ENCODE measurements at regions not wholly inside any gene's neighbourhood (a gene's known extent, or its start where the extent isn't known, plus 50 kb on each side); places are given as distances from the start of the nearest gene placed in this dataset.
"Not testable (repeated sequence)": the region's sequence is repeated elsewhere in the genome, so short reads cannot be mapped to it uniquely, and the experiment has no call there.

DNA sequence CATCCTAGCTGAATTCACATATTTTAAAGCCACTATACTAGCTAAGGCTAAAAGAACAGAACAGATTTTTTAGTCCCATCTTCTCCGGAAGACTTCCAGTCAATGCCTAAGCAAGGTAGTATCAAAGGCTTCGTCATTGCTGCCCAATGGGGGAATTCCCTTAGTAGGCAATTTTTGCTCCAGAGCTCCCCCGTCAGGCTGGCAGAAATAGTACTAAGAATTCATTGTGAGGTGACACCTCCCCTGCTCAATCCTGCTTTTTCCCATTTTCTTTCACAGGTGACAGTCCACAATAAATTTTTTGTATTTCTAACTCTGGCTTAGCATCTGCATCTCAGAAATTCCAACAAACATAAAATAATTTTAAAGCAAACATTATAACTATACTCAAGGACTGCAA, 52.8 kb upstream of the SRSF6 start:
- DNase-seq (ENCODE audit: low spot score) = peak; percentile 77
- H3K4me3 Mint-ChIP-seq = no peak overlapping the region
- peaks cover 6% of the 10 kb centered on the region for H3K36me3 Mint-ChIP-seq
- TF ChIP-seq ETV6 (CRISPR knock-in tag; IDR thresholded peaks at IDR 0.05) = no peak
- TF ChIP-seq ZNF281 (CRISPR knock-in tag; IDR thresholded peaks at IDR 0.05) = no peak
- TF ChIP-seq EMX1 (CRISPR knock-in tag; IDR thresholded peaks at IDR 0.05) = no peak
- peak; percentile 43; the same call in 1 of the 2 replicates for TF ChIP-seq CTCF (IDR thresholded peaks at IDR 0.05)
- TF ChIP-seq ZNF232 (CRISPR knock-in tag; IDR thresholded peaks at IDR 0.05) = no peak
- no peak for TF ChIP-seq ATF3 (CRISPR knock-in tag; conservative IDR thresholded peaks at IDR 0.05)
- TF ChIP-seq SOX15 (CRISPR knock-in tag; IDR thresholded peaks at IDR 0.05) = no peak
- ChIA-PET CTCF (interaction anchor here (0.8 to 1.5 kb wide), 6 partner anchors 13 to 216 kb away, joined by 3 to 8 read pairs (median 4); partner anchors contain the start of gene PTPRT), POLR2A (no interaction called here)
- H3K27ac Mint-ChIP-seq = no peak overlapping the region
- peaks cover 28% of the 10 kb centered on the region for H3K27me3 Mint-ChIP-seq (ENCODE audit: low read depth)
- no peaks in the 10 kb centered on the region for H3K4me1 Mint-ChIP-seq
- ATAC-seq = peak; percentile 83
- peaks cover 10% of the 10 kb centered on the region for H3K9me3 Mint-ChIP-seq

DNA sequence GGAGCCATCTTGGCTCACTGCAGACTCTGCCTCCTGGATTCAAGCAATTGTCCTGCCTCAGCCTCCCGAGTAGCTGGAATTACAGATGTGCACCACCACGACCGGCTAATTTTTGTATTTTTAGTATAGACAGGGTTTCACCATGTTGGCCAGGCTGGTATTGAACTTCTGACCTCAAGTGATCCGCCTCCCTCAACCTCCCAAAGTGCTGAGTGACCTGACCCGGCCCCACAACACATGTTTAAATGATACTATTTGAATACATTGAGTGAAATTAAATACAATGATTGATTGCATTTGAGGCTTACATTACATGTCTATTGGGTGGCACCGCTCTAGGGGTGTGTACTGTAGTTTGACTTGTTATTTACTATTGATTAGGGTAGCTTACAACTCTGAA, 56.8 kb upstream of the SRSF6 start:
- H3K9me3 Mint-ChIP-seq; ATAC-seq; DNase-seq (ENCODE audit: low spot score); H3K27ac Mint-ChIP-seq; H3K4me3 Mint-ChIP-seq; H3K36me3 Mint-ChIP-seq; CTCF ChIA-PET; H3K4me1 Mint-ChIP-seq; POLR2A ChIA-PET: not testable (repeated sequence)
- H3K27me3 Mint-ChIP-seq (ENCODE audit: low read depth) = peaks cover 14% of the 10 kb centered on the region

GRCh38 chr20:43398676-43399324, 58.9 kb upstream of the SRSF6 start:
- POLR2A ChIA-PET = no interaction called here
- H3K9me3 Mint-ChIP-seq = peaks cover 3% of the 10 kb centered on the region; the same call in 1 of the 2 replicates
- CTCF ChIA-PET = interaction anchor here (1.7 kb wide), 1 partner anchor 10 kb away, joined by 9 read pairs; no protein-coding TSS in a partner anchor
- no peak for ATAC-seq
- H3K27me3 Mint-ChIP-seq (ENCODE audit: low read depth) = peaks cover 9% of the 10 kb centered on the region; the same call in 1 of the 2 replicates
- H3K4me1 Mint-ChIP-seq = no peaks in the 10 kb centered on the region
- no peak overlapping the region for H3K4me3 Mint-ChIP-seq
- no peak for DNase-seq (ENCODE audit: low spot score)
- no peaks in the 10 kb centered on the region for H3K36me3 Mint-ChIP-seq
- TF ChIP-seq HMGA2 (CRISPR knock-in tag; IDR thresholded peaks at IDR 0.05) (no peak), NR3C1 (CRISPR knock-in tag; conservative IDR thresholded peaks at IDR 0.05; ENCODE audit: low read depth) (no peak), ZNF671 (CRISPR knock-in tag; IDR thresholded peaks at IDR 0.05) (no peak), ZNF317 (CRISPR knock-in tag; IDR thresholded peaks at IDR 0.05; ENCODE audit: borderline replicate concordance, low read depth) (no peak)
- TF ChIP-seq, protein P1, sequence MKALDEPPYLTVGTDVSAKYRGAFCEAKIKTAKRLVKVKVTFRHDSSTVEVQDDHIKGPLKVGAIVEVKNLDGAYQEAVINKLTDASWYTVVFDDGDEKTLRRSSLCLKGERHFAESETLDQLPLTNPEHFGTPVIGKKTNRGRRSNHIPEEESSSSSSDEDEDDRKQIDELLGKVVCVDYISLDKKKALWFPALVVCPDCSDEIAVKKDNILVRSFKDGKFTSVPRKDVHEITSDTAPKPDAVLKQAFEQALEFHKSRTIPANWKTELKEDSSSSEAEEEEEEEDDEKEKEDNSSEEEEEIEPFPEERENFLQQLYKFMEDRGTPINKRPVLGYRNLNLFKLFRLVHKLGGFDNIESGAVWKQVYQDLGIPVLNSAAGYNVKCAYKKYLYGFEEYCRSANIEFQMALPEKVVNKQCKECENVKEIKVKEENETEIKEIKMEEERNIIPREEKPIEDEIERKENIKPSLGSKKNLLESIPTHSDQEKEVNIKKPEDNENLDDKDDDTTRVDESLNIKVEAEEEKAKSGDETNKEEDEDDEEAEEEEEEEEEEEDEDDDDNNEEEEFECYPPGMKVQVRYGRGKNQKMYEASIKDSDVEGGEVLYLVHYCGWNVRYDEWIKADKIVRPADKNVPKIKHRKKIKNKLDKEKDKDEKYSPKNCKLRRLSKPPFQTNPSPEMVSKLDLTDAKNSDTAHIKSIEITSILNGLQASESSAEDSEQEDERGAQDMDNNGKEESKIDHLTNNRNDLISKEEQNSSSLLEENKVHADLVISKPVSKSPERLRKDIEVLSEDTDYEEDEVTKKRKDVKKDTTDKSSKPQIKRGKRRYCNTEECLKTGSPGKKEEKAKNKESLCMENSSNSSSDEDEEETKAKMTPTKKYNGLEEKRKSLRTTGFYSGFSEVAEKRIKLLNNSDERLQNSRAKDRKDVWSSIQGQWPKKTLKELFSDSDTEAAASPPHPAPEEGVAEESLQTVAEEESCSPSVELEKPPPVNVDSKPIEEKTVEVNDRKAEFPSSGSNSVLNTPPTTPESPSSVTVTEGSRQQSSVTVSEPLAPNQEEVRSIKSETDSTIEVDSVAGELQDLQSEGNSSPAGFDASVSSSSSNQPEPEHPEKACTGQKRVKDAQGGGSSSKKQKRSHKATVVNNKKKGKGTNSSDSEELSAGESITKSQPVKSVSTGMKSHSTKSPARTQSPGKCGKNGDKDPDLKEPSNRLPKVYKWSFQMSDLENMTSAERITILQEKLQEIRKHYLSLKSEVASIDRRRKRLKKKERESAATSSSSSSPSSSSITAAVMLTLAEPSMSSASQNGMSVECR (CRISPR knock-in tag; IDR thresholded peaks at IDR 0.05; ENCODE audit: borderline replicate concordance) = no peak
- H3K27ac Mint-ChIP-seq = no peak overlapping the region

All from WTC11 (cell line).